Ishikawa (cell line): ENCODE measurements at regions not wholly inside any gene's neighbourhood (a gene's known extent, or its start where the extent isn't known, plus 50 kb on each side); places are given as distances from the start of the nearest gene placed in this dataset.

Source experiments
- CEBPB ChIP-seq: IDR thresholded peaks from 2 replicates; pipeline ENCODE4 v1.6.1; 2012
- EP300 ChIP-seq: IDR thresholded peaks from 2 replicates; pipeline ENCODE4 v1.6.1; 2012; ENCODE audit warnings: borderline replicate concordance
- RAD21 ChIP-seq: IDR thresholded peaks from 2 replicates; pipeline ENCODE4 v1.6.1; 2012; ENCODE audit warnings: low read depth
- REST ChIP-seq: IDR thresholded peaks from 2 replicates; pipeline ENCODE4 v1.6.1; 2012; ENCODE audit warnings: low read depth, mild to moderate bottlenecking
- TAF1 ChIP-seq: IDR thresholded peaks from 2 replicates; pipeline ENCODE4 v1.6.1; 2012; ENCODE audit warnings: low read depth, mild to moderate bottlenecking
- TCF12 ChIP-seq: IDR thresholded peaks from 2 replicates; pipeline ENCODE4 v1.6.1; 2012; ENCODE audit warnings: low read depth
- TEAD4 ChIP-seq: IDR thresholded peaks from 2 replicates; pipeline ENCODE4 v1.6.1; 2012
- YY1 ChIP-seq: IDR thresholded peaks from 2 replicates; pipeline ENCODE4 v1.6.1; 2012; ENCODE audit warnings: low read depth
- ZBTB7A ChIP-seq: IDR thresholded peaks from 2 replicates; pipeline ENCODE4 v1.6.1; 2012; ENCODE audit warnings: low read depth
- TF ChIP-seq, protein P1 (sequence below): IDR thresholded peaks from 2 replicates; pipeline ENCODE4 v1.6.1; 2012

- no peak for TF ChIP-seq EP300
- TF ChIP-seq RAD21: no peak
- TF ChIP-seq TCF12: no peak
- TF ChIP-seq, protein P1, sequence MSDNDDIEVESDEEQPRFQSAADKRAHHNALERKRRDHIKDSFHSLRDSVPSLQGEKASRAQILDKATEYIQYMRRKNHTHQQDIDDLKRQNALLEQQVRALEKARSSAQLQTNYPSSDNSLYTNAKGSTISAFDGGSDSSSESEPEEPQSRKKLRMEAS: no peak
- no peak for TF ChIP-seq REST
- no peak for TF ChIP-seq CEBPB
- no peak for TF ChIP-seq YY1
- no peak for TF ChIP-seq TEAD4
- TF ChIP-seq TAF1: no peak
- no peak for TF ChIP-seq ZBTB7A
Measured at GRCh38 chr6:14263881-14264424, 146.4 kb downstream of the CD83 start.
